CD14-positive monocyte (primary cell): ENCODE measurements at regions not wholly inside any gene's neighbourhood (a gene's known extent, or its start where the extent isn't known, plus 50 kb on each side); places are given as distances from the start of the nearest gene placed in this dataset.

Experiments used
- DNase-seq, 3 donors: peaks; one replicate each; pipeline ENCODE4 v3.0.0-alpha.2; 2011 to 2022
- H2AFZ ChIP-seq: 2 replicates; pipeline ENCODE4 v1.6.0; 2012; ENCODE audit warnings: mild to moderate bottlenecking, low read depth, low read length, inconsistent platforms; ENCODE audit not compliant: insufficient read depth, poor library complexity, severe bottlenecking
- H3K27ac ChIP-seq, 2 donors: 1 replicate in 1 of 2; 2 replicates in 1 of 2; pipeline ENCODE4 v1.5.1; 2012 to 2013; ENCODE audit warnings: low read length in 2 of 2, control low read depth in 1 of 2, inconsistent platforms in 1 of 2, low read depth in 1 of 2, mild to moderate bottlenecking in 1 of 2
- H3K27me3 ChIP-seq, 2 donors: one replicate each; pipeline versions ENCODE4 v1.6.0 to v1.6.1; 2011 to 2013; ENCODE audit warnings: low read length in 2 of 2; ENCODE audit not compliant: control insufficient read depth in 2 of 2, insufficient read depth in 2 of 2
- H3K36me3 ChIP-seq, 2 donors: replicated peaks in 1 of 2; 1 replicate in 1 of 2; 2 replicates in 1 of 2; pipeline versions ENCODE4 v1.5.1 to v1.6.1; 2012 to 2013; ENCODE audit warnings: low read length in 2 of 2, control low read depth in 1 of 2, inconsistent platforms in 1 of 2, mild to moderate bottlenecking in 1 of 2; ENCODE audit not compliant: insufficient read depth in 2 of 2, control insufficient read depth in 1 of 2
- H3K4me1 ChIP-seq, 2 donors: 1 replicate in 1 of 2; 2 replicates in 1 of 2; pipeline versions ENCODE4 v1.5.1 to v1.6.1; 2012 to 2013; ENCODE audit warnings: low read length in 2 of 2, control low read depth in 1 of 2, inconsistent platforms in 1 of 2, mild to moderate bottlenecking in 1 of 2, moderate library complexity in 1 of 2; ENCODE audit not compliant: insufficient read depth in 2 of 2, control insufficient read depth in 1 of 2
- H3K4me2 ChIP-seq: replicated peaks from 2 replicates; pipeline ENCODE3; 2012; ENCODE audit warnings: low read length, moderate library complexity, mild to moderate bottlenecking; ENCODE audit not compliant: poor library complexity, severe bottlenecking; ENCODE audit errors: extremely low read depth
- H3K4me3 ChIP-seq, 3 experiments: fragments of 200-600 bp in 1 of 3; sonication (generic) in 1 of 3; replicated peaks in 1 of 3; 1 replicate in 2 of 3; 2 replicates in 1 of 3; pipeline ENCODE4 v1.5.1; 2011 to 2013; ENCODE audit warnings: low read length in 3 of 3, mild to moderate bottlenecking in 3 of 3, control low read depth in 2 of 3, low read depth in 2 of 3, inconsistent platforms in 1 of 3, moderate library complexity in 1 of 3
- H3K79me2 ChIP-seq: 2 replicates; pipeline ENCODE4 v1.6.0; 2012; ENCODE audit warnings: mild to moderate bottlenecking, control low read depth, inconsistent platforms, low read length, moderate library complexity; ENCODE audit not compliant: insufficient read depth
- H3K9ac ChIP-seq: 2 replicates; pipeline ENCODE4 v1.6.0; 2017; ENCODE audit warnings: low read length, mild to moderate bottlenecking; ENCODE audit not compliant: insufficient read depth, poor library complexity, severe bottlenecking
- H3K9me3 ChIP-seq, 2 donors: replicated peaks in 1 of 2; 1 replicate in 1 of 2; 2 replicates in 1 of 2; pipeline versions ENCODE4 v1.5.1 to v1.6.1; 2012 to 2013; ENCODE audit warnings: low read length in 2 of 2, control low read depth in 1 of 2; ENCODE audit not compliant: control insufficient read depth in 1 of 2, insufficient read depth in 1 of 2
- H4K20me1 ChIP-seq: 2 replicates; pipeline ENCODE4 v1.6.0; 2012; ENCODE audit warnings: mild to moderate bottlenecking, low read length, control low read depth, moderate library complexity; ENCODE audit not compliant: insufficient read depth
- H3K27ac Mint-ChIP-seq, 7 donors: one replicate each; pipeline ENCODE4 v1.8.0; 2020; ENCODE audit warnings: mild to moderate bottlenecking in 7 of 7, mixed read lengths in 7 of 7, moderate library complexity in 6 of 7, inconsistent platforms in 2 of 7
- H3K27me3 Mint-ChIP-seq, 3 donors: one replicate each; pipeline ENCODE4 v1.8.0; 2021 to 2022; ENCODE audit warnings: low read depth in 3 of 3, mild to moderate bottlenecking in 3 of 3, mixed read lengths in 3 of 3, moderate library complexity in 3 of 3, inconsistent platforms in 1 of 3
- H3K36me3 Mint-ChIP-seq, 2 donors: one replicate each; pipeline ENCODE4 v1.8.0; 2020; ENCODE audit warnings: mixed read lengths in 2 of 2, inconsistent platforms in 1 of 2, mild to moderate bottlenecking in 1 of 2
- H3K4me1 Mint-ChIP-seq: one replicate; pipeline ENCODE4 v1.8.0; 2020; ENCODE audit warnings: mild to moderate bottlenecking, mixed read lengths
- H3K4me3 Mint-ChIP-seq, 2 donors: one replicate each; pipeline ENCODE4 v1.8.0; 2020; ENCODE audit warnings: mild to moderate bottlenecking in 2 of 2, mixed read lengths in 2 of 2, moderate library complexity in 1 of 2
- H3K9me3 Mint-ChIP-seq, 7 donors: one replicate each; pipeline ENCODE4 v1.8.0; 2020 to 2022; ENCODE audit warnings: mixed read lengths in 7 of 7, mild to moderate bottlenecking in 6 of 7, moderate library complexity in 6 of 7, inconsistent platforms in 2 of 7
- CTCF ChIP-seq: fragments of 200-600 bp; IDR thresholded peaks from one replicate; pipeline ENCODE4 v1.8.0; 2022; ENCODE audit warnings: antibody characterized with exemption, mild to moderate bottlenecking
- WGBS: methylation state at CpG from one replicate; pipeline ENCODE4 v1.1.5; 2013; ENCODE audit warnings: missing lambda C conversion rate; ENCODE audit not compliant: insufficient coverage; 5-methylcytosine and 5-hydroxymethylcytosine counted together
- intact Hi-C, 2 donors: fragments of 100-400 bp; cut with micrococcal nuclease; formaldehyde crosslinking; loops; one replicate each; pipeline versions ENCODE4 v1.15.0 to v1.15.1; 2023

GRCh38 chr4:156584100-156584499 is 387.5 kb downstream of the PDGFC start:
- Histone ChIP-seq H3K4me3 (no peak overlapping the region), H2AFZ (no peak overlapping the region), H3K9me3 (no peaks in the 10 kb centered on the region), H3K27me3 (no peaks in the 10 kb centered on the region), H4K20me1 (no peaks in the 10 kb centered on the region), H3K27ac (no peak overlapping the region), H3K36me3 (no peaks in the 10 kb centered on the region), H3K4me2 (no peak overlapping the region), H3K9ac (no peak overlapping the region), H3K4me1 (no peaks in the 10 kb centered on the region), H3K79me2 (no peaks in the 10 kb centered on the region)
- DNase-seq = no peak
- no peaks in the 10 kb centered on the region for H3K4me1 Mint-ChIP-seq
- peaks cover 0 to 1% (median 0%) of the 10 kb centered on the region in 3 donors for H3K27me3 Mint-ChIP-seq
- intact Hi-C loops = no loop called here
- TF ChIP-seq CTCF = no peak
- no peak overlapping the region for H3K4me3 Mint-ChIP-seq
- no peak overlapping the region for H3K27ac Mint-ChIP-seq
- peaks cover 0 to 2% (median 0%) of the 10 kb centered on the region in 7 donors for H3K9me3 Mint-ChIP-seq
- no peaks in the 10 kb centered on the region for H3K36me3 Mint-ChIP-seq
- 100% methylated on average over 1 of the region's 5 CpGs for WGBS

- no CpG with 5 or more reads among the region's 2 CpGs for WGBS
- Mint-ChIP-seq H3K27ac (no peak overlapping the region), H3K4me1 (peaks cover under 1% of the 10 kb centered on the region), H3K36me3 (no peaks in the 10 kb centered on the region), H3K9me3 (peaks cover 0 to 2% (median 0%) of the 10 kb centered on the region in 7 donors), H3K27me3 (peaks cover 0 to 1% (median 0%) of the 10 kb centered on the region in 3 donors), H3K4me3 (no peak overlapping the region)
- Histone ChIP-seq H3K27me3 (no peaks in the 10 kb centered on the region), H3K9me3 (no peaks in the 10 kb centered on the region), H3K27ac (no peak overlapping the region), H3K4me3 (no peak overlapping the region), H3K36me3 (no peaks in the 10 kb centered on the region), H4K20me1 (no peaks in the 10 kb centered on the region), H3K4me1 (no peaks in the 10 kb centered on the region), H3K79me2 (no peaks in the 10 kb centered on the region), H3K4me2 (no peak overlapping the region), H3K9ac (no peak overlapping the region), H2AFZ (no peak overlapping the region)
- no peak for TF ChIP-seq CTCF
- DNase-seq = no peak
- intact Hi-C loops = no loop called here
Observed at GRCh38 chr4:156583265-156583664, 388.3 kb downstream of the PDGFC start.
